ENCODE measurements at regions not wholly inside any gene's neighbourhood (a gene's known extent, or its start where the extent isn't known, plus 50 kb on each side); places are given as distances from the start of the nearest gene placed in this dataset.

DNA sequence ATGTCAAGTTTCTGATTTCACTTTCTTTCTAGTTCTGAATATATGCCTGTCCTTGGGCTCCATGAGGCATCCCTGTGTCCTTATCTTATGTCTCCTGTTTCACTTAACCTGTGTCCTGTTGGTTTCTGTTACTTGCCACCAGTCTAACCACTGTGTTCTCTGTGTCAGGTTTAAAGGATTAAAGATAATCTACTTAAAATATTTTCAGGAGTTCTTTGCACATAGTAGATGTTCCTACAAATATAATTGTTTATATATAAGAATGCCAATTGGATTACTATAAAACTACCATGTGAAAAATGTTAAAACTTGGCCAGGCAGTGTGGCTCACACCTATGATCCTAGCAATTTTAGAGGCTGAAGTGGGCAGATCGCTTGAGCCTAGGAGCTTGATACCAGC is 406.4 kb downstream of the CCER1 start:
- TF ChIP-seq GATA2 (IDR thresholded peaks at IDR 0.05; ENCODE audit: low read depth, low read length) (no peak), GATA3 (IDR thresholded peaks at IDR 0.05; ENCODE audit: low read depth, low read length) (no peak)

Measured in SH-SY5Y (cell line).